Astrocyte of the cerebellum (primary cell): ENCODE measurements at regions not wholly inside any gene's neighbourhood (a gene's known extent, or its start where the extent isn't known, plus 50 kb on each side); places are given as distances from the start of the nearest gene placed in this dataset.

Experiments used
- DNase-seq: peaks from one replicate; pipeline ENCODE4 v3.0.0-alpha.2; 2011; ENCODE audit warnings: low read depth
- H3K4me3 ChIP-seq: 2 replicates; pipeline ENCODE4 v1.5.1; 2011; ENCODE audit warnings: mild to moderate bottlenecking, low read depth, low read length, moderate library complexity
- CTCF ChIP-seq: IDR thresholded peaks from 2 replicates; pipeline ENCODE4 v1.5.1; 2012; ENCODE audit warnings: low read length, low read depth, moderate library complexity, mild to moderate bottlenecking; ENCODE audit errors: missing control alignments
- in situ Hi-C: cut with HindIII; loops from 2 replicates; pipeline ENCODE4 v1.10.0; 2017; ENCODE audit warnings: low sequenced_read_pairs

DNA sequence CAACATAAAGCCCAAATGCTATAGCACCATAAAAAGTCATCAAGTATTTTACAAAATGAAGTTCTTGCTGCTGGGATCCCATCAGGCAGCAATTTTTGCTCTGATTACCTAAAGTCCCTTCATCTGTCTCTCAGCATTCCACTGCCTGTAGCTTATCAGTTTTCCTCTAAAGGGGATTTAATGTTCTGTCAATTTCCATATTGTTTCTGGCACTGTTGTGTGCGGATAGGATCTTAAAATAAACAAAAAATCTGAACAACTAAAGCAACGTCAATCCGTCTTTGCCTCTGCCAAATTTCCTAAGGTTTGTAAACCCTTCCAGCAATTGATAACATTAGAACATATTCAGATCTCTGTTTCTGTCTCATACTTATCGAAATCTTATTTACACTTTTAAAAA is 1126.3 kb upstream of the RAG2 start:
- no peak for TF ChIP-seq CTCF
- DNase-seq = no peak
- in situ Hi-C loops = no loop called here
- H3K4me3 ChIP-seq = no peak overlapping the region

DNA sequence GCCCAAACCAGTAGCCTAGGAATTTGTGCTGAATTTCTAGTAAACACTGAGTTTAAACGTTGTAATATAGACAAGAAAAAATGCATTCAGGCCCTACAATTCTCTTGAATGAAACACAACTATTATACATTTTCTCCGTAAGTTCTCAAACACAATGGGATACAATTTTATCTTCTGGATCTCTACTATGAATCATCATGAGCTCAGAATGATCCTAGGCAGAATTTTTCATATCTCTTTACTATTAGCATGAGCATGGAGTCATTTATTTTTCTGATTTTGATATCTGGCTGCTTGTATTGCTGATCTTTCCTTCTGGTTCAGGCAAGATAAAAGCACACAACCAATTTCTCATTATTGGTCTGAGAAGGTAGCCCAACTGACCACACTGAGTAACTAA is 1123.4 kb upstream of the RAG2 start:
- TF ChIP-seq CTCF = no peak
- no peak overlapping the region for H3K4me3 ChIP-seq
- in situ Hi-C loops = no loop called here
- DNase-seq = no peak

- TF ChIP-seq CTCF = no peak
- H3K4me3 ChIP-seq = no peak overlapping the region
- in situ Hi-C loops = no loop called here
- DNase-seq = no peak
Observed at GRCh38 chr11:37718431-37718999, 1120.5 kb upstream of the RAG2 start.

GRCh38 chr11:37712251-37712650 is 1114.2 kb upstream of the RAG2 start:
- TF ChIP-seq CTCF = peak; percentile 37
- in situ Hi-C loops = no loop called here
- DNase-seq = no peak
- no peak overlapping the region for H3K4me3 ChIP-seq

DNA sequence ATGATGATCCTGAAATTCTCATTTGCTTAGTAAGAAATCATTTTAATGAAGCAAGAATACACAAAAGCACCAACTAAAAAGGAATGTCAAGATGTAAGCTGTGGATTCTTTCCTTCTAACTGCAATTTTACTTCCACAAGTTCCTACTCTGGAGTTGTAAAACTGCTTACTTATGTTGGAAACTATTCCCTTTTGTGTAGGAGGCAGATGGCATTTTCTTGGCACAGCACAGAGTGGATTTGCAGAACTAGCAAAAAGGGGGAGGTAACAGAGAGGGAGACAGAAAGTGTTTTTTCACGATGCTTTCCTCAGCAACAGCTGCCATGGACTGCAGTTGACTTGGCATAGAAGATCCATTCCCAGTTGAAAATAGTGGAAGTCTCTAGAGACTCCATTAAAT is 1112.0 kb upstream of the RAG2 start:
- no peak for TF ChIP-seq CTCF
- no peak for DNase-seq
- H3K4me3 ChIP-seq = no peak overlapping the region
- in situ Hi-C loops = no loop called here

DNA sequence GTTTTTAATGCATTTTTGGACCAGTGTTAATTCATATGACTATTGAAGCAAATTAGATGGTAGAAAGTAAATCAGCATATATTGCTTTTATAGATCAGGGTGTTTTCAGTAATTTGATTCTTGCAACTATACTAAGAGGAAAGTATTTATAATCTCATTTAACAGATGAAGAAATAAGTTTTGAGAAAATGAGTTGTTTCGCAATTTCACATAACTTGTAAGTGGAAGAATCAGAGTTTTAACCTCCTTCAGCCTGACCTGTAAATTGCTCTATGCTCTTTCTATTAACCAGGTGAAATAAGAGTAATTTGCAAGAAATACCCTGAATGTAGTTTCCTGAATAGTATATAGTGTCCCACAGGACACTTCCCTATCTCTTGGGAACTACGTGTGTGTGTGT is 1106.8 kb upstream of the RAG2 start:
- in situ Hi-C loops = no loop called here

More for the DNA sequence above, 1106.8 kb upstream of the RAG2 start:
- no peak overlapping the region for H3K4me3 ChIP-seq
- DNase-seq = no peak
- TF ChIP-seq CTCF = no peak
